ENCODE measurements at regions not wholly inside any gene's neighbourhood (a gene's known extent, or its start where the extent isn't known, plus 50 kb on each side); places are given as distances from the start of the nearest gene placed in this dataset.

DNA sequence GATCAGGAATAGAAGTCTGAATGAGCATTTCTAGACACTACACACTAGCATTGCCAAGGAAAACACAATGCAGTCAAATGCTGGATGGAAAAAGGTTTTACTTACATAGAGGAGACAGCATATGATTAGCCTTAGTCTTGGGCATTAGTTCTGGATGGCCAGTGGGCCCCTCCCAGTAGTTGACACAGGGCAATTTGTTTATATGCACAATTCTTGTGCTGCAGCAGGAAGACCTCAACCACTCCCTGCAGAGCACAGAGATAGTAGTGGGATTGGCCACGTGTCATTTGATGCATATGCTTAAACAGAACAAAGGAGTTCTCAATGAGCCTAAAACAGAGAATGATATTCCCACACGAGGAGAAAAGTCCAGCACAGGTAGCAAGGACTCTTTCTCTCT is 1496.2 kb upstream of the CDH6 start:
- Histone ChIP-seq H2BK20ac (ENCODE audit: low read length) (no peak overlapping the region), H3K27ac (ENCODE audit: low read depth, low read length) (no peak overlapping the region), H2AK5ac (ENCODE audit: low read depth, low read length) (no peak overlapping the region), H3K36me3 (ENCODE audit: control insufficient read depth in 2 of 4, insufficient read depth in 4 of 4, low read length in 3 of 4) (no peaks in the 10 kb centered on the region), H3K4me1 (replicated peaks in 1 of 4; ENCODE audit: control insufficient read depth in 3 of 4, insufficient read depth in 4 of 4, low read length in 3 of 4) (no peaks in the 10 kb centered on the region), H2BK15ac (ENCODE audit: low read length) (no peak overlapping the region), H3K9me3 (ENCODE audit: insufficient read depth in 2 of 2, low read depth in 1 of 2, low read length in 1 of 2) (no peaks in the 10 kb centered on the region), H3K18ac (ENCODE audit: extremely low read depth, low read length) (no peak overlapping the region), H3K56ac (replicated peaks; ENCODE audit: insufficient read length, low read depth, low read length) (no peak overlapping the region), H2BK5ac (ENCODE audit: low read depth, low read length) (no peak overlapping the region), H3K9ac (replicated peaks in 1 of 4; ENCODE audit: extremely low read depth in 1 of 4, low read depth in 3 of 4, low read length in 3 of 4) (no peak overlapping the region), H3K4me3 (ENCODE audit: extremely low read depth in 1 of 4, insufficient read depth in 2 of 4, low read depth in 3 of 4, low read length in 4 of 4) (no peak overlapping the region), H3K79me1 (ENCODE audit: low read depth, low read length) (no peaks in the 10 kb centered on the region), H4K91ac (replicated peaks; ENCODE audit: insufficient read length, low read length) (no peak overlapping the region), H4K20me1 (replicated peaks in 1 of 2; ENCODE audit: control insufficient read depth in 1 of 2, insufficient read depth in 2 of 2, low read length in 2 of 2) (no peaks in the 10 kb centered on the region), H3K14ac (ENCODE audit: insufficient read length) (no peak overlapping the region), H2BK120ac (replicated peaks; ENCODE audit: low read depth, low read length) (no peak overlapping the region), H4K5ac (ENCODE audit: insufficient read length, low read depth, low read length) (no peak overlapping the region), H2BK12ac (ENCODE audit: low read depth, low read length) (no peak overlapping the region), H3K4ac (replicated peaks; ENCODE audit: insufficient read length, low read depth, low read length) (no peak overlapping the region), H3K79me2 (ENCODE audit: control insufficient read depth in 1 of 2, insufficient read depth in 2 of 2, low read length in 2 of 2) (no peaks in the 10 kb centered on the region), H3K23me2 (ENCODE audit: low read depth, low read length) (no peaks in the 10 kb centered on the region), H2AFZ (ENCODE audit: low read length) (peak overlapping the region; percentile 93), H3K23ac (ENCODE audit: insufficient read length) (no peak overlapping the region), H3K4me2 (ENCODE audit: insufficient read depth in 1 of 2, low read depth in 2 of 2, low read length in 2 of 2) (no peak overlapping the region), H3K27me3 (replicated peaks in 1 of 4; ENCODE audit: control insufficient read depth in 3 of 4, extremely low read depth in 1 of 4, insufficient read depth in 3 of 4, low read length in 3 of 4) (no peaks in the 10 kb centered on the region), H4K8ac (ENCODE audit: extremely low read depth, insufficient read depth, low read length) (no peak overlapping the region)
- FAIRE-seq (no peak), DNase-seq (ENCODE audit: low read depth in 1 of 2, low spot score in 2 of 2) (no peak)
- CTCF ChIA-PET (ENCODE audit: partially characterized antibody), result interaction anchor here (0.8 to 2.8 kb wide), 6 partner anchors 10 to 435 kb away, joined by 3 to 21 read pairs (median 3); no protein-coding TSS in a partner anchor
- 84% methylated on average over 2 of the region's 2 CpGs; no CpG with 5 or more reads in 1 of the 2 experiments for WGBS, 2 experiments (ENCODE audit: extremely low coverage in 1 of 2, insufficient coverage in 1 of 2, insufficient read length in 1 of 2, insufficient replicate concordance in 2 of 2, low coverage in 1 of 2, low lambda C conversion rate in 2 of 2, missing lambda C conversion rate in 1 of 2)
- POLR2A ChIA-PET (ENCODE audit: partially characterized antibody), result no interaction called here
- TF ChIP-seq BRCA1 (IDR thresholded peaks at IDR 0.05; ENCODE audit: low read depth, low read length) (no peak), YY1 (IDR thresholded peaks at IDR 0.05; ENCODE audit: low read depth, low read length) (no peak), CBX5 (IDR thresholded peaks at IDR 0.05; ENCODE audit: low read depth, low read length) (no peak), NRF1 (IDR thresholded peaks at IDR 0.05; ENCODE audit: low read depth, low read length) (no peak), CREB1 (IDR thresholded peaks at IDR 0.05) (no peak), SP2 (IDR thresholded peaks at IDR 0.05; ENCODE audit: low read length) (no peak), EGR1 (IDR thresholded peaks at IDR 0.05; ENCODE audit: borderline replicate concordance, low read depth, low read length) (no peak)

All from H1 (cell line).